OCI-LY1 (cell line): ENCODE measurements at regions not wholly inside any gene's neighbourhood (a gene's known extent, or its start where the extent isn't known, plus 50 kb on each side); places are given as distances from the start of the nearest gene placed in this dataset.

ENCODE experiments used
- H2AFZ ChIP-seq: fragments of 200-600 bp; sonication (generic), shearing (Covaris generic); 2 replicates; pipeline ENCODE4 v1.6.0; 2014; ENCODE audit warnings: antibody characterized with exemption, mild to moderate bottlenecking, low read length
- H3F3A ChIP-seq: fragments of 200-600 bp; sonication (generic), shearing (Covaris generic); 2 replicates; pipeline ENCODE4 v1.6.0; 2014; ENCODE audit warnings: mild to moderate bottlenecking, antibody characterized with exemption, low read length, moderate library complexity; ENCODE audit not compliant: insufficient read depth
- H3K27ac ChIP-seq: fragments of 200-600 bp; sonication (generic); 2 replicates; pipeline ENCODE4 v1.5.1; 2014; ENCODE audit warnings: low read length, mixed run types, mild to moderate bottlenecking, low read depth; ENCODE audit not compliant: poor library complexity, severe bottlenecking
- H3K27me3 ChIP-seq: fragments of 200-600 bp; sonication (generic); 2 replicates; pipeline ENCODE4 v1.6.0; 2014; ENCODE audit warnings: antibody characterized with exemption, mild to moderate bottlenecking, low read length, moderate library complexity; ENCODE audit not compliant: insufficient read depth
- H3K36me3 ChIP-seq: fragments of 200-600 bp; sonication (generic); 2 replicates; pipeline ENCODE4 v1.6.1; 2014; ENCODE audit warnings: mild to moderate bottlenecking, antibody characterized with exemption, low read length, moderate library complexity, mixed read lengths; ENCODE audit not compliant: insufficient read depth
- H3K4me1 ChIP-seq: fragments of 200-600 bp; sonication (generic); 2 replicates; pipeline ENCODE4 v1.5.1; 2014; ENCODE audit warnings: mild to moderate bottlenecking, low read length, moderate library complexity; ENCODE audit not compliant: insufficient read depth, severe bottlenecking
- H3K4me2 ChIP-seq: fragments of 200-600 bp; sonication (generic), shearing (Covaris generic); 2 replicates; pipeline ENCODE4 v1.6.1; 2014; ENCODE audit warnings: low read length
- H3K4me3 ChIP-seq: fragments of 200-600 bp; sonication (generic); 2 replicates; pipeline ENCODE4 v1.5.1; 2014; ENCODE audit warnings: low read length, low read depth, mild to moderate bottlenecking, mixed read lengths; ENCODE audit not compliant: poor library complexity, severe bottlenecking
- H3K79me2 ChIP-seq: fragments of 200-600 bp; shearing (Covaris generic); 2 replicates; pipeline ENCODE4 v1.6.1; 2016; ENCODE audit warnings: mixed run types, low read length, mixed read lengths; ENCODE audit not compliant: insufficient read depth
- H3K9ac ChIP-seq: fragments of 200-600 bp; sonication (generic), shearing (Covaris generic); 2 replicates; pipeline ENCODE4 v1.6.1; 2014; ENCODE audit warnings: mild to moderate bottlenecking, low read length, mixed read lengths
- H3K9me2 ChIP-seq: fragments of 200-600 bp; sonication (generic), shearing (Covaris generic); 2 replicates; pipeline ENCODE4 v1.6.1; 2014; ENCODE audit warnings: low read depth, mild to moderate bottlenecking, low read length, mixed read lengths
- H3K9me3 ChIP-seq: fragments of 200-600 bp; shearing (Covaris generic); 2 replicates; pipeline ENCODE4 v1.6.1; 2014; ENCODE audit warnings: low read length, mixed read lengths
- H4K20me1 ChIP-seq: fragments of 200-600 bp; sonication (generic), shearing (Covaris generic); 2 replicates; pipeline ENCODE4 v1.6.0; 2016; ENCODE audit warnings: mild to moderate bottlenecking, low read length; ENCODE audit not compliant: insufficient read depth
- EZH2 ChIP-seq: fragments of 200-600 bp; sonication (generic), shearing (Covaris generic); IDR thresholded peaks from 2 replicates; pipeline ENCODE4 v1.8.0; 2017; ENCODE audit warnings: borderline replicate concordance, mixed run types, mild to moderate bottlenecking, antibody characterized with exemption, low read length, moderate library complexity, mixed read lengths
- TF ChIP-seq, protein P1 (sequence below): fragments of 200-600 bp; sonication (generic), shearing (Covaris generic); IDR thresholded peaks from 2 replicates; pipeline ENCODE4 v1.5.1; 2017; ENCODE audit warnings: mild to moderate bottlenecking, antibody characterized with exemption, low read length, moderate library complexity, mixed read lengths

DNA sequence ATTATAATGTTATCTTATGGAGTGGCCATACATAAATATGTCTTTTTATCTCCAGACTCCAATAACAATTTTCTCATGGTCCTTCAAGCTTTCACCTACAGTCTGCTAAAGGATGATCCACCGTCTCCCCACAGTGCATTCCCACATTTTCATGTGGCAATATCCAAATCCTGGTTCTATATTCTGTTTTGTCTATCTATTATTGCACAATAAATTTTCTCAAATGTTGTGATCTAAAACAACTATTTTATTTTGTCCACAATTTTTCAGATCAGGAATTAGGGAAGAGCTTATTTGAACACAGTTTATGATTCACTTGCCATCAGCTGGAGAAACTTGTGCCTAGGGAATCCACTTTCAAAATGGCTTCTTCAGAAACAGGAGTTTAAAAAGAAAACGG lies 614.4 kb upstream of the TMEFF2 start:
- H4K20me1 ChIP-seq: no peaks in the 10 kb centered on the region
- H3K4me1 ChIP-seq: no peaks in the 10 kb centered on the region
- no peaks in the 10 kb centered on the region for H3K36me3 ChIP-seq
- no peaks in the 10 kb centered on the region for H3F3A ChIP-seq
- no peak overlapping the region for H3K4me2 ChIP-seq
- TF ChIP-seq EZH2: no peak
- TF ChIP-seq, protein P1, sequence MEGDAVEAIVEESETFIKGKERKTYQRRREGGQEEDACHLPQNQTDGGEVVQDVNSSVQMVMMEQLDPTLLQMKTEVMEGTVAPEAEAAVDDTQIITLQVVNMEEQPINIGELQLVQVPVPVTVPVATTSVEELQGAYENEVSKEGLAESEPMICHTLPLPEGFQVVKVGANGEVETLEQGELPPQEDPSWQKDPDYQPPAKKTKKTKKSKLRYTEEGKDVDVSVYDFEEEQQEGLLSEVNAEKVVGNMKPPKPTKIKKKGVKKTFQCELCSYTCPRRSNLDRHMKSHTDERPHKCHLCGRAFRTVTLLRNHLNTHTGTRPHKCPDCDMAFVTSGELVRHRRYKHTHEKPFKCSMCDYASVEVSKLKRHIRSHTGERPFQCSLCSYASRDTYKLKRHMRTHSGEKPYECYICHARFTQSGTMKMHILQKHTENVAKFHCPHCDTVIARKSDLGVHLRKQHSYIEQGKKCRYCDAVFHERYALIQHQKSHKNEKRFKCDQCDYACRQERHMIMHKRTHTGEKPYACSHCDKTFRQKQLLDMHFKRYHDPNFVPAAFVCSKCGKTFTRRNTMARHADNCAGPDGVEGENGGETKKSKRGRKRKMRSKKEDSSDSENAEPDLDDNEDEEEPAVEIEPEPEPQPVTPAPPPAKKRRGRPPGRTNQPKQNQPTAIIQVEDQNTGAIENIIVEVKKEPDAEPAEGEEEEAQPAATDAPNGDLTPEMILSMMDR: no peak
- no peak overlapping the region for H3K27ac ChIP-seq
- H2AFZ ChIP-seq: no peak overlapping the region
- no peaks in the 10 kb centered on the region for H3K27me3 ChIP-seq
- H3K9me2 ChIP-seq: no peaks in the 10 kb centered on the region
- no peak overlapping the region for H3K9ac ChIP-seq
- no peak overlapping the region for H3K4me3 ChIP-seq
- H3K79me2 ChIP-seq: no peaks in the 10 kb centered on the region
- no peaks in the 10 kb centered on the region for H3K9me3 ChIP-seq

DNA sequence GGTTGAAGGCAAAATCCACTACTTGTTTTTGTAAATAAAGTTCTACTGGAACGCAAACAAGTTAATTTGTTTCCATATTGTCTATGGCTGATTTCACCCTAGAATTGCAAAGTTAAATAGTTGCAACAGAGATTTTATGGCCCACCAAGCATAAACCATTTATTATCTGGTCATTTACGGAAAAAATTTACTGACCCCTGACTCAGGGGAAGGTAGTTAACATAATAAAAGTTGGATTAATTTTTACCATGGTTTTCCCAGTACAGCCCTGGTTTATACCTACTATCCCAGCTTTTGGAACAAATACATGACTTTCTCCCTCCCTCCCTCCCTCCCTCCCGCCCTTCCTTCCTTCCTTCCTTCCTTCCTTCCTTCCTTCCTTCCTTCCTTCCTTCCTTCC lies 588.9 kb upstream of the TMEFF2 start:
- H3K36me3 ChIP-seq: no peaks in the 10 kb centered on the region
- H3K4me1 ChIP-seq: no peaks in the 10 kb centered on the region
- no peaks in the 10 kb centered on the region for H3F3A ChIP-seq
- H3K9ac ChIP-seq: no peak overlapping the region
- TF ChIP-seq, protein P1: no peak
- TF ChIP-seq EZH2: no peak
- no peaks in the 10 kb centered on the region for H4K20me1 ChIP-seq
- H3K4me2 ChIP-seq: no peak overlapping the region
- no peaks in the 10 kb centered on the region; the same call in 1 of the 2 replicates for H3K9me3 ChIP-seq
- no peak overlapping the region for H2AFZ ChIP-seq
- H3K27me3 ChIP-seq: no peaks in the 10 kb centered on the region
- H3K9me2 ChIP-seq: no peaks in the 10 kb centered on the region
- no peak overlapping the region for H3K4me3 ChIP-seq
- H3K79me2 ChIP-seq: no peaks in the 10 kb centered on the region
- H3K27ac ChIP-seq: no peak overlapping the region

DNA sequence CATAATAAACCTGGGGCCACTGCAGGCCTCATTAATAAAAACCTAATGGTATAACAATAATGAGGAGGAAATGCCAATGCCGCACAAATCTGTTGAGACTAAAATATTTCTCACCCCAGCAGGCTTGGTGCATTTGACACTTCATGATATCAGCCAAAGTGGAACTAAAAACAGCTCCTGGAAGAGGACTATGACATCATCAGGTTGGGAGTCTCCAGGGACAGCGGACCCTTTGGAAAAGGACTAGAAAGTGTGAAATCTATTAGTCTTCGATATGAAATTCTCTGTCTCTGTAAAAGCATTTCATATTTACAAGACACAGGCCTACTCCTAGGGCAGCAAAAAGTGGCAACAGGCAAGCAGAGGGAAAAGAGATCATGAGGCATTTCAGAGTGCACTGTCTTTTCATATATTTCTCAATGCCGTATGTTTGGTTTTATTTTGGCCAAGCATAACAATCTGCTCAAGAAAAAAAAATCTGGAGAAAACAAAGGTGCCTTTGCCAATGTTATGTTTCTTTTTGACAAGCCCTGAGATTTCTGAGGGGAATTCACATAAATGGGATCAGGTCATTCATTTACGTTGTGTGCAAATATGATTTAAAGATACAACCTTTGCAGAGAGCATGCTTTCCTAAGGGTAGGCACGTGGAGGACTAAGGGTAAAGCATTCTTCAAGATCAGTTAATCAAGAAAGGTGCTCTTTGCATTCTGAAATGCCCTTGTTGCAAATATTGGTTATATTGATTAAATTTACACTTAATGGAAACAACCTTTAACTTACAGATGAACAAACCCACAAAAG lies 580.9 kb upstream of the TMEFF2 start:
- no peak overlapping the region for H2AFZ ChIP-seq
- H3K9ac ChIP-seq: no peak overlapping the region
- no peak overlapping the region for H3K4me2 ChIP-seq
- H3K27me3 ChIP-seq: no peaks in the 10 kb centered on the region
- no peaks in the 10 kb centered on the region for H3K36me3 ChIP-seq
- no peaks in the 10 kb centered on the region for H3K9me2 ChIP-seq
- no peaks in the 10 kb centered on the region for H3K4me1 ChIP-seq
- no peaks in the 10 kb centered on the region for H3F3A ChIP-seq
- no peaks in the 10 kb centered on the region for H4K20me1 ChIP-seq
- no peaks in the 10 kb centered on the region for H3K79me2 ChIP-seq
- H3K27ac ChIP-seq: no peak overlapping the region
- no peak overlapping the region for H3K4me3 ChIP-seq
- TF ChIP-seq, protein P1: no peak
- no peak for TF ChIP-seq EZH2
- H3K9me3 ChIP-seq: no peaks in the 10 kb centered on the region; the same call in 1 of the 2 replicates
